ENCODE measurements at regions not wholly inside any gene's neighbourhood (a gene's known extent, or its start where the extent isn't known, plus 50 kb on each side); places are given as distances from the start of the nearest gene placed in this dataset.
"Not testable (repeated sequence)": the region's sequence is repeated elsewhere in the genome, so short reads cannot be mapped to it uniquely, and the experiment has no call there.

DNA sequence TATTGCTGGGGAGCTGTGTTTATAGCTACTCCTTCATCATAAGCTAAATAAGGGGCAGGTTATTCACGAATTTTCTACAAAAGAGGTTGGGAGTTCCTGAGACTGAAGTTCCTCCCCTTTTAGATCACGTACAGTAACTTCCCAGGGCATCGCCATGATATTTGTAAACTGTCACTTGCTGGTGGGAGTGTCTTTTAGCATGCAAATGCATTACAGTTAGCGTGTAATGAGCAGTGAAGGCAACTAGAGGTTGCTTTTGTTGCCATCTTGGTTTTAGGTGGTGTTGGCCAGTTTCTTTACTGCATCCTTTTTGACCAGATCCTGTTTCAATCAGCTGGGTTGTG lies 64.4 kb downstream of the IL12A start:
- Histone ChIP-seq H3K9me3 (no peaks in the 10 kb centered on the region), H3K36me3 (no peaks in the 10 kb centered on the region), H3K4me1 (no peaks in the 10 kb centered on the region), H3K27me3 (no peaks in the 10 kb centered on the region), H3K27ac (no peak overlapping the region), H3K4me3 (no peak overlapping the region)
- DNase-seq, result no peak
- TF ChIP-seq POLR2A (IDR thresholded peaks at IDR 0.05), result no peak
- intact Hi-C loops (cut with DNase I; ENCODE audit: low total_unique reads), result no loop called here

DNA sequence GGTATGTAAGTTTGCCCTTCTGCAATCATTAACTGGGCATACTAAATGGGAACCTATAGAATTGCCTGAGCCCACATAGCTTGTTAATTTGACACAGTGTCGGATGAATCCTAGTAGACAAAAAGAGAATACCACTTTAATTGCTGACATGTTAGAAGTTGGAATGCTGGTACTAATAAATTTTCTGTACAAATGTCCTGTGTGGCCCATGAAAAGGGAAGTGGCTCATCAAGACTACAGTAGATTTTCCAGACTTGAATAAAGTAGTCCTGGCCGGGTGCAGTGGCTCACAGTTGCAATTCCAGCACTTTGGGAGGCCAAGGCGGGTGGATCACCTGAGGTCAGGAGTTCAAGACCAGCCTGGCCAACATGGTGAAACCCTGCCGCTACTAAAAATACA lies 66.2 kb downstream of the IL12A start:
- H3K36me3 ChIP-seq; DNase-seq; H3K4me1 ChIP-seq; H3K9me3 ChIP-seq; H3K27ac ChIP-seq; H3K27me3 ChIP-seq; intact Hi-C loops (cut with DNase I; ENCODE audit: low total_unique reads); H3K4me3 ChIP-seq: not testable (repeated sequence)

DNA sequence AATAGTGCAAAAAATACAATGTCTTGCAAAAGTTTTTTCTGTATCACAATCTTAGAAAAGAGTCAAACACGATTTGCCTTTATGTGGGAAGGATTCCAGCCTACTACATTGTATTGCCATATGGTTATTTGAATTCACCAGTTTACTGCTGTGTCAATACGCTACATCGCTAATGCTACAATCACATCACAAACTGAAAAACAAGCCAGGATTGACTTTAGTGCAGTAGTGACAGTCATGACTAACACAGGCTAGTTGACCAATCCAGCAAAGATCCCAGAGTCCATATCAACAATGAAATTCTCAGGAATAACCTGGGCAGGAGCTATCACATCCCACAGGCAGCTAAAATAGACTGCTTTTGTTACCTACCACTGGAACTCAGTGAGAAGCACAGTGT lies 67.0 kb downstream of the IL12A start:
- H3K4me1 ChIP-seq, result no peaks in the 10 kb centered on the region
- no peaks in the 10 kb centered on the region for H3K36me3 ChIP-seq
- H3K4me3 ChIP-seq, result no peak overlapping the region
- no peak for DNase-seq
- no peaks in the 10 kb centered on the region for H3K9me3 ChIP-seq
- no peak overlapping the region for H3K27ac ChIP-seq
- no peak for TF ChIP-seq POLR2A (IDR thresholded peaks at IDR 0.05)
- TF ChIP-seq, protein P1, sequence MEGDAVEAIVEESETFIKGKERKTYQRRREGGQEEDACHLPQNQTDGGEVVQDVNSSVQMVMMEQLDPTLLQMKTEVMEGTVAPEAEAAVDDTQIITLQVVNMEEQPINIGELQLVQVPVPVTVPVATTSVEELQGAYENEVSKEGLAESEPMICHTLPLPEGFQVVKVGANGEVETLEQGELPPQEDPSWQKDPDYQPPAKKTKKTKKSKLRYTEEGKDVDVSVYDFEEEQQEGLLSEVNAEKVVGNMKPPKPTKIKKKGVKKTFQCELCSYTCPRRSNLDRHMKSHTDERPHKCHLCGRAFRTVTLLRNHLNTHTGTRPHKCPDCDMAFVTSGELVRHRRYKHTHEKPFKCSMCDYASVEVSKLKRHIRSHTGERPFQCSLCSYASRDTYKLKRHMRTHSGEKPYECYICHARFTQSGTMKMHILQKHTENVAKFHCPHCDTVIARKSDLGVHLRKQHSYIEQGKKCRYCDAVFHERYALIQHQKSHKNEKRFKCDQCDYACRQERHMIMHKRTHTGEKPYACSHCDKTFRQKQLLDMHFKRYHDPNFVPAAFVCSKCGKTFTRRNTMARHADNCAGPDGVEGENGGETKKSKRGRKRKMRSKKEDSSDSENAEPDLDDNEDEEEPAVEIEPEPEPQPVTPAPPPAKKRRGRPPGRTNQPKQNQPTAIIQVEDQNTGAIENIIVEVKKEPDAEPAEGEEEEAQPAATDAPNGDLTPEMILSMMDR (IDR thresholded peaks at IDR 0.05), result no peak
- no peaks in the 10 kb centered on the region for H3K27me3 ChIP-seq
- intact Hi-C loops (cut with DNase I; ENCODE audit: low total_unique reads), result no loop called here

DNA sequence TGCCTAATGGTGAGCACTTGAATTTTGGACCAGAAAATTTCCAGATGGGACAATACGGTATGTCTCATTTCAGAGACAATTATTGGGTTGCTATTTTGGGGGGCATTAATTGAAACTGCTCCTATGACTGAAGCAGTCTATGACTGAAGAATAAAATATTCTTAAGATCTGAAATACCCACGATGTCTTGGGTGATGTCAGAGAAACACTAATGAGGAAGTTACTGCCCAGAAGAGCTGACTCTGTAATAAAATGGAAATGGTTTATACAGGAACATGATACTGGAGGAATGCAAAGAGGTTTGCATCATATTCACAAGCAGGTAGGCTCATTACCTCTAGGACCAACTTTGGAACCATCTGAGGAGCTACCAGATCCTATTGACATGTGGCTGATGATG lies 68.7 kb downstream of the IL12A start:
- intact Hi-C loops (cut with DNase I; ENCODE audit: low total_unique reads), result no loop called here
- Histone ChIP-seq H3K27me3 (no peaks in the 10 kb centered on the region), H3K4me3 (no peak overlapping the region), H3K9me3 (no peaks in the 10 kb centered on the region), H3K4me1 (no peaks in the 10 kb centered on the region), H3K27ac (no peak overlapping the region), H3K36me3 (no peaks in the 10 kb centered on the region)
- DNase-seq, result no peak
- no peak for TF ChIP-seq POLR2A (IDR thresholded peaks at IDR 0.05)
- TF ChIP-seq, protein P1 (IDR thresholded peaks at IDR 0.05), result no peak

DNA sequence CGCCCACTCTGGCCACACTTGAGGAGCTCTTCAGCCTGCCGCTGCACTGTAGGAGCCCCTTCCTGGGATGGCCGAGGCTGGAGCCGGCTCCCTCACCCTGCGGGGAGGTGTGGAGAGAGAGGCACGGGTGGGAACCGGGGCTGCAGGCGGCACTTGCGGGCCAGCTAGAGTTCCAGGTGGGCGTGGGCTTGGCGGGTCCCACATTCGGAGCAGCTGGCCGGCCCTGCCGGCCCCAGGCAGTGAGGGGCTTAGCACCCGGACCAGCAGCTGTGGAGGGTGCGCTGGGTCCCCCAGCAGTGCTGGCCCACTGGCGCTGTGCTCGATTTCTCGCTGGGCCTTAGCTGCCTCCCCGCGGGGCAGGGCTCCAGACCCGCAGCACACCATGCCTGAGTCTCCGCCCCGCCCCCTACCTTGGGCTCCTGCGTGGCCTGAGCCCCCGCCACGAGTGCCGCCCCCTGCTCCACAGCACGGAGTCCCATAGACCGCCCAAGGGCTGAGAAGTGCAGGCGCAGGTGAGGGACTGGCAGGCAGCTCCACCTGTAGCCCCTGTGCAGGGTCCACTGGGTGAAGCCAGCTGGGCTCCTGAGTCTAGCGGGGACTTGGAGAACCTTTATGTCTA lies 71.9 kb downstream of the IL12A start:
- Histone ChIP-seq H3K4me1 (no peaks in the 10 kb centered on the region), H3K27ac (no peak overlapping the region), H3K4me3 (no peak overlapping the region), H3K27me3 (no peaks in the 10 kb centered on the region), H3K9me3 (no peaks in the 10 kb centered on the region), H3K36me3 (no peaks in the 10 kb centered on the region)
- DNase-seq, result no peak
- intact Hi-C loops (cut with DNase I; ENCODE audit: low total_unique reads), result no loop called here
- TF ChIP-seq, protein P1 (IDR thresholded peaks at IDR 0.05), result no peak

DNA sequence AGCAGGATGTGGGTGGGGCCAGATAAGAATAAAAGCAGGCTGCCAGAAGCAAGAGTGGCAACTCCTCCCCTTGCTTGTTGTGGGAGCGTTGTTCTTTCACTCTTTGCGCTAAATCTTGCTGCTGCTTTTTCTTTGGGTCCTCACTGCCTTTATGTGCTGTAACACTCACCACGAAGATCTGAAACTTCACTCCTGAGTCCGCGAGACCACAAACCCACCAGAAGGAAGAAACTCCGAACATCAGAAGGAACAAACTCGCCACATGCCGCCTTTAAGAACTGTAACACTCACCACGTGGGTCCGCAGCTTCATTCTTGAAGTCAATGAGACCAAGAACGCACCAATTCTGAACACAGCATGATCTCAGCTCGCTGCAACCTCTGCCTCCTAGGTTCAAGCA lies 72.9 kb downstream of the IL12A start:
- no peak for DNase-seq
- no peak overlapping the region for H3K4me3 ChIP-seq

More for the DNA sequence above, 72.9 kb downstream of the IL12A start:
- no peak for TF ChIP-seq POLR2A (IDR thresholded peaks at IDR 0.05)
- TF ChIP-seq, protein P1 (IDR thresholded peaks at IDR 0.05), result no peak
- H3K9me3 ChIP-seq, result no peaks in the 10 kb centered on the region
- H3K27me3 ChIP-seq, result no peaks in the 10 kb centered on the region
- intact Hi-C loops (cut with DNase I; ENCODE audit: low total_unique reads), result no loop called here
- H3K27ac ChIP-seq, result no peak overlapping the region
- no peaks in the 10 kb centered on the region for H3K36me3 ChIP-seq
- H3K4me1 ChIP-seq, result no peaks in the 10 kb centered on the region

Data from uterus (tissue), 3 donors.